Smooth muscle cell (in vitro differentiated cells): ENCODE measurements at regions not wholly inside any gene's neighbourhood (a gene's known extent, or its start where the extent isn't known, plus 50 kb on each side); places are given as distances from the start of the nearest gene placed in this dataset.
A peak's percentile ranks its signal among the peaks of the same experiment; 100 is the strongest.

Experiments
- DNase-seq: peaks from one replicate; lab custom pipeline; 2025; ENCODE audit not compliant: unreplicated experiment; lab: John Stamatoyannopoulos, UW
- H2AFZ ChIP-seq: fragments of 200-600 bp; sonication (generic); 2 replicates; pipeline ENCODE4 v1.6.0; 2016; ENCODE audit warnings: antibody characterized with exemption, low read depth, mild to moderate bottlenecking
- H3F3A ChIP-seq: fragments of 200-600 bp; sonication (generic); 2 replicates; pipeline ENCODE4 v1.6.0; 2017; ENCODE audit warnings: antibody characterized with exemption, low read depth
- H3K27ac ChIP-seq: fragments of 200-600 bp; sonication (generic); 2 replicates; pipeline ENCODE4 v1.5.1; 2016; ENCODE audit warnings: low read depth, mild to moderate bottlenecking
- H3K27me3 ChIP-seq: fragments of 200-600 bp; sonication (generic); 2 replicates; pipeline ENCODE4 v1.6.1; 2016; ENCODE audit warnings: low read depth, mild to moderate bottlenecking
- H3K36me3 ChIP-seq: fragments of 200-600 bp; sonication (generic); 2 replicates; pipeline ENCODE4 v1.5.1; 2016; ENCODE audit warnings: low read depth
- H3K4me1 ChIP-seq: fragments of 200-600 bp; sonication (generic); 2 replicates; pipeline ENCODE4 v1.5.1; 2016; ENCODE audit warnings: low read depth
- H3K4me2 ChIP-seq: fragments of 200-600 bp; sonication (generic); 2 replicates; pipeline ENCODE4 v1.6.0; 2016; ENCODE audit warnings: mild to moderate bottlenecking
- H3K4me3 ChIP-seq: fragments of 200-600 bp; sonication (generic); 2 replicates; pipeline ENCODE4 v1.5.1; 2016; ENCODE audit warnings: mild to moderate bottlenecking
- H3K79me2 ChIP-seq: fragments of 200-600 bp; sonication (generic); 2 replicates; pipeline ENCODE4 v1.6.0; 2016; ENCODE audit warnings: low read depth, mild to moderate bottlenecking
- H3K9ac ChIP-seq: fragments of 200-600 bp; sonication (generic); 2 replicates; pipeline ENCODE4 v1.6.0; 2016; ENCODE audit warnings: low read depth
- H3K9me3 ChIP-seq: fragments of 200-600 bp; sonication (generic); replicated peaks from 2 replicates; pipeline ENCODE4 v1.5.1; 2016; ENCODE audit warnings: low read depth
- H4K20me1 ChIP-seq: fragments of 200-600 bp; sonication (generic); 2 replicates; pipeline ENCODE4 v1.6.0; 2016; ENCODE audit warnings: low read depth
- CTCF ChIP-seq: fragments of 200-600 bp; sonication (generic); IDR thresholded peaks from 2 replicates; pipeline ENCODE4 v1.5.1; 2017; ENCODE audit warnings: borderline replicate concordance, mild to moderate bottlenecking, antibody characterized with exemption; ENCODE audit not compliant: insufficient read depth, poor library complexity, severe bottlenecking
- WGBS: methylation state at CpG from one replicate; pipeline ENCODE4 v1.1.7; 2016; ENCODE audit warnings: low lambda C conversion rate; 5-methylcytosine and 5-hydroxymethylcytosine counted together

DNA sequence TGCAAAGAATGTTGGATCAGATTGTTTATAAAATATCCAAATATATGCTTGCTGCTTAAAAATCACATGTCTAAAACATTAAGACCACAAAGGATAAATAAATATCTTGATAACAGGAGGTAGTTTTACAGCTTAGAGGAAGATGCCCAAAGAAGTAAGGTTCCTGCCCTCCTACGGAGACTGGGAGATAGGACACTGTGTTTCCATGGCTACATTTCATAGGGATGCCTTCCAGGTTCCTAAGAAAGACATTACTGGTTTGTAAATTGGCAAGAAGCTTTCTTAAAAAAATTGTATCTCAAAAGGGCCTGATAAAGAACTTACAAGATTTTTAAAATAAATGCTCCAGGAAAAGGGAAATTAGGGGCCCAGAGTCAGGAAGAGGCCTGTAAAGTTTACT lies 437.2 kb downstream of the HINT1 start:
- Histone ChIP-seq H3K9ac (no peak overlapping the region), H3K4me3 (no peak overlapping the region), H3K27me3 (no peaks in the 10 kb centered on the region), H3K79me2 (no peaks in the 10 kb centered on the region), H3F3A (no peaks in the 10 kb centered on the region), H3K9me3 (no peaks in the 10 kb centered on the region), H2AFZ (no peak overlapping the region), H3K27ac (no peak overlapping the region), H4K20me1 (no peaks in the 10 kb centered on the region), H3K4me2 (no peak overlapping the region), H3K36me3 (no peaks in the 10 kb centered on the region), H3K4me1 (no peaks in the 10 kb centered on the region)
- no peak for TF ChIP-seq CTCF
- 84% methylated on average over 1 of the region's 1 CpG for WGBS
- no peak for DNase-seq

- Histone ChIP-seq H3K27me3 (no peaks in the 10 kb centered on the region), H3K79me2 (no peaks in the 10 kb centered on the region), H4K20me1 (no peaks in the 10 kb centered on the region), H3K4me2 (no peak overlapping the region), H3F3A (no peaks in the 10 kb centered on the region), H3K4me1 (no peaks in the 10 kb centered on the region), H2AFZ (no peak overlapping the region), H3K9ac (no peak overlapping the region), H3K9me3 (no peaks in the 10 kb centered on the region), H3K36me3 (no peaks in the 10 kb centered on the region), H3K27ac (no peak overlapping the region), H3K4me3 (no peak overlapping the region)
- DNase-seq = no peak
- 89% methylated on average over 5 of the region's 5 CpGs for WGBS
- TF ChIP-seq CTCF = no peak
Observed at GRCh38 chr5:130724658-130725057, 440.4 kb downstream of the HINT1 start.

GRCh38 chr5:130720355-130720754 lies 444.7 kb downstream of the HINT1 start:
- Histone ChIP-seq H3K79me2 (no peaks in the 10 kb centered on the region), H3F3A (no peaks in the 10 kb centered on the region), H3K4me2 (no peak overlapping the region), H3K27me3 (no peaks in the 10 kb centered on the region), H3K9ac (no peak overlapping the region), H3K27ac (no peak overlapping the region), H3K9me3 (no peaks in the 10 kb centered on the region), H4K20me1 (no peaks in the 10 kb centered on the region), H3K4me3 (no peak overlapping the region), H3K4me1 (no peaks in the 10 kb centered on the region), H2AFZ (no peak overlapping the region), H3K36me3 (no peaks in the 10 kb centered on the region)
- TF ChIP-seq CTCF = peak; percentile 55
- WGBS = 19% methylated on average over 1 of the region's 1 CpG
- no peak for DNase-seq

DNA sequence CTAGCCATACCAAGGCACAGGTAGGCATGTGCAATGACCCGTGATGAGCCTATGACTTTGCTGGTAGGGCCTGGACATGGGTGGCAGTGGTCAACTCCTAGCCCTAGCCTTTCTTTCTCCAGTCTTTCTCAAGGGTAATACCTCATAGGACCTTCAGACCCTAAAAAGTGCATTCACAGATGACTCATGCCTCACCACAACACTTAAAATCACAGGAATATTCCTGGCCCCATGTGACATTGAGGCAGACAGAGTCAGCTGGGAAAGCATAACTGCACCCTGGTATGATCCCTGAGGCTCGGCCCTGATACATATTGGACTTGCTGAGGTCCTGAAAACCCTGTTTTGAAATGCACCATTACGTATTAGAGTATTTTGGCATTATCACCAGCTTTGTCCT lies 449.5 kb downstream of the HINT1 start:
- Histone ChIP-seq H3K4me1 (no peaks in the 10 kb centered on the region), H3K36me3 (no peaks in the 10 kb centered on the region), H3K27me3 (no peaks in the 10 kb centered on the region), H3K4me2 (no peak overlapping the region), H3K79me2 (no peaks in the 10 kb centered on the region), H3K9me3 (no peaks in the 10 kb centered on the region), H3K4me3 (no peak overlapping the region), H4K20me1 (no peaks in the 10 kb centered on the region), H3K9ac (no peak overlapping the region), H2AFZ (no peak overlapping the region), H3F3A (peaks cover under 1% of the 10 kb centered on the region), H3K27ac (no peak overlapping the region)
- WGBS = 96% methylated on average over 3 of the region's 3 CpGs
- DNase-seq = no peak
- no peak for TF ChIP-seq CTCF
